ENCODE measurements at regions not wholly inside any gene's neighbourhood (a gene's known extent, or its start where the extent isn't known, plus 50 kb on each side); places are given as distances from the start of the nearest gene placed in this dataset.
"Not testable (repeated sequence)": the region's sequence is repeated elsewhere in the genome, so short reads cannot be mapped to it uniquely, and the experiment has no call there.

DNA sequence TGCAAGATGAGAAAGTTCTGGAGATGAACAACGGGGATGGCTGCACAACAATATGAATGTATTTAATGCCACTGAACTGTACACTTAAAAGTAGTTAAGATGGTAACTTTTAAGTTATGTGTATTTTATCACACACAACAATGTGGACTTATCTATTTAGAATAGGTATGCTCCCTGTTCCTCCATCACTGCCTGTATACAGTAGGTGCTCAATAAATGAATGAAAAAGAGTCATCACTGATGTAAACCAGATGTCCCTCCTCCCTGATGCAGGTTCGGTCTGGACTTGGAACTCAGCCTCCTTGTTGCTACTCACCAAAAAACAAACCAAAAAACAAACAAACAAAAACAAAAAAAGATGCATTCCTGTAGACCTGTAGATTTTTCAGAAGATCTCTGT, 65.9 kb upstream of the BOD1 start:
- no peak for DNase-seq
- Histone ChIP-seq H3K27ac (ENCODE audit: low read length) (no peak overlapping the region), H3K4me3 (ENCODE audit: low read length) (no peak overlapping the region), H3K36me3 (ENCODE audit: insufficient read depth, low read length) (no peaks in the 10 kb centered on the region), H4K20me1 (ENCODE audit: insufficient read depth, low read depth, low read length) (no peaks in the 10 kb centered on the region), H3K9me3 (ENCODE audit: low read length) (no peaks in the 10 kb centered on the region), H3K27me3 (ENCODE audit: low read length) (no peaks in the 10 kb centered on the region), H3K4me2 (ENCODE audit: low read depth, low read length, poor library complexity, severe bottlenecking) (no peak overlapping the region), H3K79me2 (ENCODE audit: low read length) (no peaks in the 10 kb centered on the region), H3K9ac (ENCODE audit: low read length) (no peak overlapping the region), H3K9me2 (replicated peaks; ENCODE audit: insufficient read depth, low read length) (no peaks in the 10 kb centered on the region), H3K4me1 (ENCODE audit: low read length) (no peaks in the 10 kb centered on the region; the same call in 1 of the 2 replicates), H2AFZ (ENCODE audit: low read length) (no peak overlapping the region)

DNA sequence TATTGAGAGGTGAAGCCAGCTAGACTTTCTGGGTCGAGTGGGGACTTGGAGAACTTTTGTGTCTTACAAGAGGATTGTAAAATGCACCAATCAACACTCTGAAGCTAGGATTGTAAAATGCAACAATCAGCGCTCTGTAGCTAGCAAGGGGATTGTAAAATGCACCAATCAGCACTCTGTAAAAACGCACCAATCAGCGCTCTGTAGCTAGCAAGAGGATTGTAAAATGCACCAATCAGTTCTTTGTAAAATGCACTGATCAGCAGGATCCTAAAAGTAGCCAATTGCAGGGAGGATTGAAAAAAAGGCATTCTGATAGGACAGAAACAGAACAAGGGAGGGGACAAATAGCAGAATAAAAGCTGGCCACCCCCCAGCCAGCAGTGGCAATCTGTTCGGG, 68.1 kb upstream of the BOD1 start:
- not testable (repeated sequence) for DNase-seq; H3K4me1 ChIP-seq (ENCODE audit: low read length); H3K9ac ChIP-seq (ENCODE audit: low read length); H3K9me3 ChIP-seq (ENCODE audit: low read length); H3K27me3 ChIP-seq (ENCODE audit: low read length); H3K4me3 ChIP-seq (ENCODE audit: low read length); H3K79me2 ChIP-seq (ENCODE audit: low read length); H3K9me2 ChIP-seq (replicated peaks; ENCODE audit: insufficient read depth, low read length); H4K20me1 ChIP-seq (ENCODE audit: insufficient read depth, low read depth, low read length); H2AFZ ChIP-seq (ENCODE audit: low read length); H3K36me3 ChIP-seq (ENCODE audit: insufficient read depth, low read length); H3K4me2 ChIP-seq (ENCODE audit: low read depth, low read length, poor library complexity, severe bottlenecking); H3K27ac ChIP-seq (ENCODE audit: low read length)

DNA sequence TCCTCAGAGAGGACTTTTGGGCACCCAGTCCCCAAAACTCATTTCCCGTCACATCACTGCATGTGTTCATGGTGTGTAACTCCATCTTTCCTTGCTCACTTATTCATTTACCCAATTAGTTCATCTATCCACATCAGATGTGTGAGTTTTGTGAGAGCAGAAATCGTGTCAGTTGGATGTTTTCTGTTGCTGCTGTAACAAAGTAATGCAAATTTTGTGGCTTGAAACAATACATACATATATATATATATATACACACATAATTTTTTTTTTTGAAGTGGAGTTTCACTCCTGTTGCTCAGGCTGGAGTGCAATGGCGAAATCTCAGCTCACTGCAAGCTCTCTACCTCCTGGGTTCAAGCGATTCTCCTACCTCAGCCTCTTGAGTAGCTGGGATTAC, 70.5 kb upstream of the BOD1 start:
- Histone ChIP-seq H3K4me3 (ENCODE audit: low read length) (no peak overlapping the region), H3K4me2 (ENCODE audit: low read depth, low read length, poor library complexity, severe bottlenecking) (no peak overlapping the region), H3K27ac (ENCODE audit: low read length) (no peak overlapping the region), H2AFZ (ENCODE audit: low read length) (no peak overlapping the region), H3K36me3 (ENCODE audit: insufficient read depth, low read length) (no peaks in the 10 kb centered on the region), H3K27me3 (ENCODE audit: low read length) (no peaks in the 10 kb centered on the region), H3K4me1 (ENCODE audit: low read length) (peaks cover 17% of the 10 kb centered on the region), H3K79me2 (ENCODE audit: low read length) (no peaks in the 10 kb centered on the region), H3K9me2 (replicated peaks; ENCODE audit: insufficient read depth, low read length) (no peaks in the 10 kb centered on the region), H4K20me1 (ENCODE audit: insufficient read depth, low read depth, low read length) (no peaks in the 10 kb centered on the region), H3K9ac (ENCODE audit: low read length) (no peak overlapping the region), H3K9me3 (ENCODE audit: low read length) (no peaks in the 10 kb centered on the region)
- no peak for DNase-seq

DNA sequence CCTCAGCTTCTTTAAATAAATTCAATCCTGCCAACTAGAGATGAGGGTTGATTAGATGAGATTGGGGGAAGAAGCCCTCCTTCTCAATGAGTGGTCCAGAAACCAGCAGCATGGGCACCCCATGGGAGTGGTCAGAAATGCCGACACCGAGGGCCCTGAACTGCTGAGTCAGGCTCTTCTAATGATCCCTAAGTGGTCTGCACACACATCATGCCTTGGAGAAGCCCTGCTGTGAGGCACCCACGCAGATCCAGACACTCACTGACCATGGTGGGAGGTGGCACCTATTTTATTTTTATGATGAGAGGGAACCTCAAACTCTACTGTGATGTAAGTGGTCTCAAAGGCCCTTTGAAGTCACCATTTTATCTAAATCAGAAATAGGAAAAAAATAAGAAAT, 72.3 kb upstream of the BOD1 start:
- Histone ChIP-seq H3K79me2 (ENCODE audit: low read length) (no peaks in the 10 kb centered on the region), H3K9me3 (ENCODE audit: low read length) (no peaks in the 10 kb centered on the region), H3K9me2 (replicated peaks; ENCODE audit: insufficient read depth, low read length) (no peaks in the 10 kb centered on the region), H3K27me3 (ENCODE audit: low read length) (no peaks in the 10 kb centered on the region), H3K27ac (ENCODE audit: low read length) (no peak overlapping the region), H3K4me2 (ENCODE audit: low read depth, low read length, poor library complexity, severe bottlenecking) (no peak overlapping the region), H3K4me1 (ENCODE audit: low read length) (peaks cover 17% of the 10 kb centered on the region), H2AFZ (ENCODE audit: low read length) (no peak overlapping the region), H3K36me3 (ENCODE audit: insufficient read depth, low read length) (no peaks in the 10 kb centered on the region), H4K20me1 (ENCODE audit: insufficient read depth, low read depth, low read length) (no peaks in the 10 kb centered on the region), H3K9ac (ENCODE audit: low read length) (no peak overlapping the region), H3K4me3 (ENCODE audit: low read length) (no peak overlapping the region)
- DNase-seq = peak; percentile 34

DNA sequence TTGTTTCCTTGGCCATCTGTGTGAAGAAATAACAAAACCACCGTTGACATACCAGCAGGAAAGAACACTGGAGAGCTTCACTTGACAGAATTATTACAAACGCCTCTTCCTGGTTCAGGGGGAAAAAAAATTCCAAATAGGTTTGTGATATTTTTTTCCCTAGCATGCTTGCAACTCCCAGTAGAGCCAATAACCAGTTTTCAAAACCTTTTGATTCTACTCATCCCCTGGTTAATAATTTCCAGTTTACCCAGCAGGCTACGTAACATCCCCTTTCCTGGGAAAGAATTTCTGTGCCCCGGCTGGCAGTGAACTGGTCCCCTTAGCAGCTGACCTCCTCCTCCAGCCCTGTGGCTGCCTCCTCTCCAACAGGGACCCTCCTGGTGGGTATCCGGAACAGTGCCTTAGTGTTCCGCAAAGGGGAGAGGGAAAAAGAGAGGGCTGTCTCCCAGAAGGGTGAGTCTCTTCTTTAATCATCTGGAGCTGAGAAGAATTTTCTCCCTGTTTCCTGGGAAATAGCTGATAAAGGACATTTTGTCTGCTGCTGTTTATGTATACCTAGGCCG, 72.8 kb upstream of the BOD1 start:
- no peaks in the 10 kb centered on the region for H3K9me3 ChIP-seq (ENCODE audit: low read length)
- H3K36me3 ChIP-seq (ENCODE audit: insufficient read depth, low read length) = no peaks in the 10 kb centered on the region
- peak; percentile 42 for DNase-seq
- peak overlapping the region; percentile 93; the same call in 1 of the 2 replicates for H2AFZ ChIP-seq (ENCODE audit: low read length)
- H4K20me1 ChIP-seq (ENCODE audit: insufficient read depth, low read depth, low read length) = no peaks in the 10 kb centered on the region
- H3K27ac ChIP-seq (ENCODE audit: low read length) = no peak overlapping the region
- no peaks in the 10 kb centered on the region for H3K27me3 ChIP-seq (ENCODE audit: low read length)
- H3K4me2 ChIP-seq (ENCODE audit: low read depth, low read length, poor library complexity, severe bottlenecking) = peak overlapping the region; percentile 55
- no peaks in the 10 kb centered on the region for H3K79me2 ChIP-seq (ENCODE audit: low read length)
- peaks cover 17% of the 10 kb centered on the region for H3K4me1 ChIP-seq (ENCODE audit: low read length)
- 0 out of 2 replicates have a peak overlapping the region, but pooled peaks have one; percentile 42 for H3K4me3 ChIP-seq (ENCODE audit: low read length)
- peak overlapping the region; percentile 36 for H3K9ac ChIP-seq (ENCODE audit: low read length)
- H3K9me2 ChIP-seq (replicated peaks; ENCODE audit: insufficient read depth, low read length) = no peaks in the 10 kb centered on the region

DNA sequence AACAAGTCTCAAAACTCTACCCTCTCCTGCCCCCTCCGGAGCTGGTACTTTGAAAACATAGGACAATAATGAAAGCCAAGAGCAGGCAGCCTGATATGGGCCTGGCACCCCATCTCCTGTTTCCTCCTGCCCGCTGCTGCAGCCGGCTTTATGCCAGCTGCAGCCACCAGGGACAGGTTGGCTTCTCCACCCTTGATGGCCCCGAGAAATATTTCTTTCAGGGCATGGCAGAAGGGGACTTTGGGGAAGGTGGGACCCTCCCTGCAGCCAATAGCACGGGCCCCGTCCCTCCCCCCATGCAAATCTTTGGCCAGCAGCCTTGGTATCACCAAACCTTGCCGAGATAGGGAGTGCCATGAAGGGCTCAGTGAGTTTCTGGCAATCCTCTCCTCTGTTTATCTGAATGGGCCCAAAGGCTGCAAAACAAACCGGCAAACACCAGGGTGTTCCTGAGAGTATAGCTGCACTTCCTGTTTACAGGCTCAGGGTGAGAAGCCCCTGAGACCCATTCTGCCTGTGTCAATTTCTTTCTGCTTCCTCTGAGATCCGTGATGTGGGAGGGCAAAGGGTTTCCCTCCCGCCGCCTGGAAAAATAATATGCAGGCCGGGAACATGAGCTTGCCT, 73.4 kb upstream of the BOD1 start:
- peak overlapping the region; percentile 36 for H3K9ac ChIP-seq (ENCODE audit: low read length)
- peak overlapping the region; percentile 42; the same call in 1 of the 2 replicates for H3K4me3 ChIP-seq (ENCODE audit: low read length)

DNA sequence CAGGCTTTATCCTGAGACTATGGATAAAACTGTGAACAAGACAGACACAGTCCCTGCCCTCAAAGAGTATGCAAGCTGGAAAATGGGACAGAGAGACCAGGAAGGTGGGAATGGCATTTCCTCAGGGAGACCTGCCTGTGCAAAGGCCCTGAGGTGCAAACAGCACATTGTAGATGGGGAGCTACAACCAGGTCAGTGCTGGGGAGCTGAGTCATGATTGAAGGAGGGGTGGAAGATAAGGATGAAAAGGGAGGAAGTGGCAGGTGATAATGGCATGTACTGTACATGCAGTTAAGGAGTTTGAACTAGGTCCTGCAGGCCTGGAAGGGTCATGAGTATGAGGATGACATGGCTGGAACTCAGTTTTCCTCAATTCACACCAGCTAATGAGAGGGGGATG, 75.5 kb upstream of the BOD1 start:
- H3K79me2 ChIP-seq (ENCODE audit: low read length) = no peaks in the 10 kb centered on the region
- H3K9me2 ChIP-seq (replicated peaks; ENCODE audit: insufficient read depth, low read length) = no peaks in the 10 kb centered on the region
- no peaks in the 10 kb centered on the region for H3K9me3 ChIP-seq (ENCODE audit: low read length)
- no peaks in the 10 kb centered on the region for H3K27me3 ChIP-seq (ENCODE audit: low read length)
- peaks cover 17% of the 10 kb centered on the region for H3K4me1 ChIP-seq (ENCODE audit: low read length)
- H3K4me3 ChIP-seq (ENCODE audit: low read length) = no peak overlapping the region
- DNase-seq = no peak
- no peak overlapping the region for H3K27ac ChIP-seq (ENCODE audit: low read length)
- no peak overlapping the region for H3K4me2 ChIP-seq (ENCODE audit: low read depth, low read length, poor library complexity, severe bottlenecking)
- H4K20me1 ChIP-seq (ENCODE audit: insufficient read depth, low read depth, low read length) = no peaks in the 10 kb centered on the region
- H2AFZ ChIP-seq (ENCODE audit: low read length) = no peak overlapping the region
- no peaks in the 10 kb centered on the region for H3K36me3 ChIP-seq (ENCODE audit: insufficient read depth, low read length)
- no peak overlapping the region for H3K9ac ChIP-seq (ENCODE audit: low read length)

More for the DNA sequence above, 73.4 kb upstream of the BOD1 start:
- H2AFZ ChIP-seq (ENCODE audit: low read length) = peak overlapping the region; percentile 93
- H3K79me2 ChIP-seq (ENCODE audit: low read length) = no peaks in the 10 kb centered on the region
- no peaks in the 10 kb centered on the region for H3K27me3 ChIP-seq (ENCODE audit: low read length)
- H3K9me2 ChIP-seq (replicated peaks; ENCODE audit: insufficient read depth, low read length) = no peaks in the 10 kb centered on the region
- H3K36me3 ChIP-seq (ENCODE audit: insufficient read depth, low read length) = no peaks in the 10 kb centered on the region
- H3K27ac ChIP-seq (ENCODE audit: low read length) = no peak overlapping the region
- DNase-seq = peak; percentile 68
- H3K4me1 ChIP-seq (ENCODE audit: low read length) = peaks cover 17% of the 10 kb centered on the region
- no peaks in the 10 kb centered on the region for H3K9me3 ChIP-seq (ENCODE audit: low read length)
- H3K4me2 ChIP-seq (ENCODE audit: low read depth, low read length, poor library complexity, severe bottlenecking) = peak overlapping the region; percentile 55
- H4K20me1 ChIP-seq (ENCODE audit: insufficient read depth, low read depth, low read length) = no peaks in the 10 kb centered on the region

DNA sequence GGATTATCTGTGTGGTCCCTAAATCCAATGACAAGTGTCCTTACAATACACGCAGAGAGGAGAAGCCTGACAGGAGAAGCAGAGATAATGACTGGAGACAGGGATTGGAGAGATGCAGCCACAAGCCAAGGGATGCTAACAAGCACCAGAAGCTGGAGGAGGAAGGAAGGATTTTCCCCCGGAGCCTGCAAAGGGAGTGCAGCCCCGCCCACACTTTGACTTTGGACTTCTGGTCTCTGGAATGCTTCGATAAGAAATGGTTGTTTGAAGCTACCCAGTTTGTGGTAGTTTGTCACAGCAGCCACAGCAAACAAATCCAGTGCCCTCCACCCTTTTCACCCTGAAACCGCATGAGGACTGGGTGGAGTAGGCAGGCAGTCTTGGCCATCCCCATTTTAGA, 77.2 kb upstream of the BOD1 start:
- H3K4me2 ChIP-seq (ENCODE audit: low read depth, low read length, poor library complexity, severe bottlenecking) = no peak overlapping the region
- H3K27ac ChIP-seq (ENCODE audit: low read length) = no peak overlapping the region
- no peak overlapping the region for H3K9ac ChIP-seq (ENCODE audit: low read length)
- no peaks in the 10 kb centered on the region for H3K79me2 ChIP-seq (ENCODE audit: low read length)
- no peaks in the 10 kb centered on the region for H3K36me3 ChIP-seq (ENCODE audit: insufficient read depth, low read length)
- no peaks in the 10 kb centered on the region for H4K20me1 ChIP-seq (ENCODE audit: insufficient read depth, low read depth, low read length)
- H3K4me1 ChIP-seq (ENCODE audit: low read length) = peaks cover 26% of the 10 kb centered on the region
- no peak overlapping the region for H2AFZ ChIP-seq (ENCODE audit: low read length)
- no peak for DNase-seq
- H3K4me3 ChIP-seq (ENCODE audit: low read length) = no peak overlapping the region
- no peaks in the 10 kb centered on the region for H3K9me3 ChIP-seq (ENCODE audit: low read length)
- H3K27me3 ChIP-seq (ENCODE audit: low read length) = no peaks in the 10 kb centered on the region
- no peaks in the 10 kb centered on the region for H3K9me2 ChIP-seq (replicated peaks; ENCODE audit: insufficient read depth, low read length)

Data from Karpas-422 (cell line).